B cell (primary cell): ENCODE measurements at regions not wholly inside any gene's neighbourhood (a gene's known extent, or its start where the extent isn't known, plus 50 kb on each side); places are given as distances from the start of the nearest gene placed in this dataset.
A peak's percentile ranks its signal among the peaks of the same experiment; 100 is the strongest.

Source experiments
- ATAC-seq: fragments of 200-7000 bp; cut with Tn5 transposase; one replicate; pipeline ENCODE4 v1.10.0; 2021; ENCODE audit warnings: low read depth, mild to moderate bottlenecking, moderate number of reproducible peaks, moderate library complexity
- CTCF ChIA-PET: fragments of 350-600 bp; sonication (Branson Sonifier 250); formaldehyde crosslinking; loops from one replicate; lab custom pipeline; 2021; ENCODE audit warnings: antibody characterized with exemption, inconsistent platforms; lab: Charles Lee
- POLR2A ChIA-PET: fragments of 350-600 bp; sonication (Branson Sonifier 250); formaldehyde crosslinking; loops from one replicate; lab custom pipeline; 2021; ENCODE audit warnings: antibody characterized with exemption; lab: Charles Lee
- DNase-seq: peaks from one replicate; pipeline ENCODE4 v3.0.0; 2013
- H2AFZ ChIP-seq: 2 replicates; pipeline ENCODE4 v1.6.1; 2012; ENCODE audit warnings: mild to moderate bottlenecking, low read depth, low read length; ENCODE audit not compliant: insufficient read depth, poor library complexity, severe bottlenecking
- H3K27ac ChIP-seq, 2 donors: 1 replicate in 1 of 2; 2 replicates in 1 of 2; pipeline ENCODE4 v1.5.1; 2012 to 2013; ENCODE audit warnings: low read length in 2 of 2, mild to moderate bottlenecking in 2 of 2, moderate library complexity in 1 of 2
- H3K27me3 ChIP-seq, 4 experiments: fragments of 200-600 bp in 1 of 4; sonication (generic) in 1 of 4; replicated peaks in 1 of 4; 1 replicate in 2 of 4; 2 replicates in 2 of 4; pipeline versions ENCODE4 v1.6.1 to v1.7.0; 2013 to 2016; ENCODE audit warnings: low read length in 3 of 4, mild to moderate bottlenecking in 2 of 4, mixed read lengths in 1 of 4, moderate library complexity in 1 of 4; ENCODE audit not compliant: insufficient read depth in 4 of 4, control insufficient read depth in 3 of 4; ENCODE audit errors: control extremely low read depth in 1 of 4
- H3K36me3 ChIP-seq, 2 experiments: replicated peaks in 1 of 2; 1 replicate in 1 of 2; 2 replicates in 1 of 2; pipeline versions ENCODE4 v1.6.1 to v1.7.1; 2013; ENCODE audit warnings: low read length in 1 of 2; ENCODE audit not compliant: insufficient read depth in 2 of 2, control insufficient read depth in 1 of 2; ENCODE audit errors: control extremely low read depth in 1 of 2, extremely low read depth in 1 of 2
- H3K4me1 ChIP-seq, 2 donors: fragments of 200-600 bp in 1 of 2; sonication (generic) in 1 of 2; 1 replicate in 1 of 2; 2 replicates in 1 of 2; pipeline versions ENCODE4 v1.5.1 to v1.6.1; 2013 to 2017; ENCODE audit warnings: low read length in 2 of 2; ENCODE audit not compliant: control insufficient read depth in 2 of 2, insufficient read depth in 2 of 2
- H3K4me2 ChIP-seq: replicated peaks from 2 replicates; pipeline ENCODE3; 2012; ENCODE audit warnings: mild to moderate bottlenecking, low read depth, low read length; ENCODE audit not compliant: poor library complexity, severe bottlenecking
- H3K4me3 ChIP-seq, 5 experiments: fragments of 200-600 bp in 1 of 5; sonication (generic) in 1 of 5; 1 replicate in 3 of 5; 2 replicates in 2 of 5; pipeline versions ENCODE4 v1.5.1 to v1.7.0; 2011 to 2016; ENCODE audit warnings: low read length in 4 of 5, mild to moderate bottlenecking in 4 of 5, low read depth in 2 of 5, control low read depth in 1 of 5, moderate library complexity in 1 of 5; ENCODE audit not compliant: insufficient read depth in 1 of 5; ENCODE audit errors: control extremely low read depth in 1 of 5, extremely low read depth in 1 of 5
- H3K79me2 ChIP-seq: fragments of 200-600 bp; sonication (generic); one replicate; pipeline ENCODE4 v1.6.0; 2016; ENCODE audit warnings: low read length; ENCODE audit not compliant: control insufficient read depth, insufficient read depth
- H3K9ac ChIP-seq: fragments of 200-600 bp; sonication (generic); 2 replicates; pipeline ENCODE4 v1.6.1; 2017; ENCODE audit warnings: mild to moderate bottlenecking, low read length, moderate library complexity
- H3K9me3 ChIP-seq, 3 donors: one replicate each; pipeline versions ENCODE4 v1.6.1 to v1.7.1; 2013; ENCODE audit warnings: low read length in 2 of 3; ENCODE audit not compliant: control insufficient read depth in 2 of 3, insufficient read depth in 1 of 3; ENCODE audit errors: control extremely low read depth in 1 of 3
- H4K20me1 ChIP-seq: 2 replicates; pipeline ENCODE4 v1.6.0; 2012; ENCODE audit warnings: mild to moderate bottlenecking, low read length; ENCODE audit not compliant: insufficient read depth, control insufficient read depth, poor library complexity, severe bottlenecking
- H3K27ac Mint-ChIP-seq: one replicate; pipeline ENCODE4 v1.8.0; 2021; ENCODE audit warnings: mixed read lengths
- H3K27me3 Mint-ChIP-seq: one replicate; pipeline ENCODE4 v1.8.0; 2021; ENCODE audit warnings: mixed read lengths
- H3K4me1 Mint-ChIP-seq: one replicate; pipeline ENCODE4 v1.8.0; 2021; ENCODE audit warnings: mixed read lengths
- H3K4me3 Mint-ChIP-seq: one replicate; pipeline ENCODE4 v1.8.0; 2021; ENCODE audit warnings: mixed read lengths
- H3K9me3 Mint-ChIP-seq: one replicate; pipeline ENCODE4 v1.8.0; 2022; ENCODE audit warnings: mixed read lengths; ENCODE audit not compliant: insufficient read depth
- CTCF ChIP-seq: fragments of 200-600 bp; IDR thresholded peaks from one replicate; pipeline ENCODE4 v1.8.0; 2022; ENCODE audit warnings: antibody characterized with exemption, mild to moderate bottlenecking
- EZH2 ChIP-seq: IDR thresholded peaks from 2 replicates; pipeline ENCODE4 v1.6.1; 2012; ENCODE audit warnings: borderline replicate concordance, low read depth, mild to moderate bottlenecking, moderate library complexity, low read length; ENCODE audit not compliant: insufficient read depth, poor library complexity, severe bottlenecking
- WGBS: methylation state at CpG from one replicate; pipeline ENCODE4 v1.1.5; 2013; ENCODE audit warnings: missing lambda C conversion rate; ENCODE audit not compliant: insufficient coverage; 5-methylcytosine and 5-hydroxymethylcytosine counted together
- intact Hi-C: fragments of 100-400 bp; cut with micrococcal nuclease; formaldehyde crosslinking; loops from one replicate; pipeline ENCODE4 v1.10.0; 2022

- no peaks in the 10 kb centered on the region for H3K9me3 Mint-ChIP-seq
- H3K27ac Mint-ChIP-seq = no peak overlapping the region
- H2AFZ ChIP-seq = peak overlapping the region; percentile 40
Measured at GRCh38 chr2:37856101-37856751, 68.9 kb upstream of the RMDN2 start.

More at GRCh38 chr2:37856101-37856751, 68.9 kb upstream of the RMDN2 start:
- intact Hi-C loops = no loop called here
- Histone ChIP-seq H3K27ac (no peak overlapping the region), H3K27me3 (peaks cover 0 to 4% (median 0%) of the 10 kb centered on the region in 4 experiments), H3K4me2 (no peak overlapping the region), H3K9ac (no peak overlapping the region), H3K36me3 (no peaks in the 10 kb centered on the region), H4K20me1 (no peaks in the 10 kb centered on the region), H3K4me1 (peaks cover 34 to 47% of the 10 kb centered on the region in 2 donors), H3K4me3 (no peak overlapping the region), H3K9me3 (peaks cover 0 to 25% (median 0%) of the 10 kb centered on the region in 3 donors), H3K79me2 (no peaks in the 10 kb centered on the region)
- CTCF ChIA-PET = interaction anchor here (1.2 to 3.8 kb wide), 5 partner anchors 18 to 460 kb away, joined by 3 to 12 read pairs (median 6); no protein-coding TSS in a partner anchor
- DNase-seq (no peak), ATAC-seq (no peak)
- Mint-ChIP-seq H3K27me3 (peaks cover 5% of the 10 kb centered on the region), H3K4me1 (peaks cover 24% of the 10 kb centered on the region), H3K4me3 (no peak overlapping the region)
- WGBS = 44% methylated on average over 6 of the region's 7 CpGs
- TF ChIP-seq EZH2 = no peak
- no peak for TF ChIP-seq CTCF
- POLR2A ChIA-PET = no interaction called here
